HL-60 (cell line): ENCODE measurements at regions not wholly inside any gene's neighbourhood (a gene's known extent, or its start where the extent isn't known, plus 50 kb on each side); places are given as distances from the start of the nearest gene placed in this dataset.

ENCODE experiments used
- DNase-seq, 2 experiments: peaks; one replicate each; pipeline ENCODE4 v3.0.0-alpha.2; 2010 to 2020; ENCODE audit warnings: low read depth in 1 of 2, low spot score in 1 of 2
- H3K27ac ChIP-seq: fragments of 250-450 bp; sonication (Bioruptor Pico); replicated peaks from 2 replicates; pipeline ENCODE4 v1.5.1; 2020; ENCODE audit warnings: mild to moderate bottlenecking, moderate library complexity
- H3K27me3 ChIP-seq: fragments of 250-450 bp; sonication (Bioruptor Pico); 2 replicates; pipeline ENCODE4 v1.5.1; 2021; ENCODE audit warnings: mild to moderate bottlenecking, moderate library complexity; ENCODE audit not compliant: insufficient read depth, poor library complexity, severe bottlenecking
- H3K4me3 ChIP-seq: replicated peaks from 2 replicates; pipeline ENCODE4 v1.5.1; 2011; ENCODE audit warnings: mild to moderate bottlenecking, control low read depth, low read length; ENCODE audit not compliant: insufficient read depth
- GABPA ChIP-seq: IDR thresholded peaks from 2 replicates; pipeline ENCODE4 v1.6.1; 2012; ENCODE audit warnings: low read depth
- POLR2AphosphoS5 ChIP-seq: IDR thresholded peaks from 2 replicates; pipeline ENCODE4 v1.6.1; 2012; ENCODE audit warnings: low read depth
- REST ChIP-seq: IDR thresholded peaks from 2 replicates; pipeline ENCODE4 v1.6.1; 2012; ENCODE audit warnings: low read depth; ENCODE audit not compliant: insufficient replicate concordance
- SPI1 ChIP-seq: IDR thresholded peaks from 2 replicates; pipeline ENCODE4 v1.6.1; 2012; ENCODE audit warnings: low read depth, mild to moderate bottlenecking, borderline replicate concordance
- TF ChIP-seq, protein P1 (sequence below): IDR thresholded peaks from one replicate; pipeline ENCODE4 v1.5.1; 2011; ENCODE audit warnings: low read length, control low read depth, inconsistent platforms; ENCODE audit not compliant: insufficient read depth

DNA sequence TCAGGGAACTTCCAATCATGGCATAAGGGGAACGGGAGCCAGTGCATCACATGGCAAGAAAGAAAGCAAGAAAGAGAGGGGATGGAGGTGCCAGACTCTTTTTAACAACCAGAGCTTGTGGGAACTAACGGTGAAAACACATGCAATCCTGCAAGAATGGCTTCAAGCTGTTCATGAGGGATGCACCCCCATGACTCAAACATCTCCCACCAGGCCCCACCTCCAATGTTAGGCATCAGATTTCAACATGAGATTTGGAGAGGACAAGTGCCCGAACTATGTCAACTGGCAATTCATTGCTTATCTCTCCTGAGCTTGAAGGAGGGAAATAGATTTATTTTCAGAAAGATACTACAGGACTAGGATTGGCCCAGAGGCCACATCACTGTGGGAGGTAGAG lies 270.0 kb downstream of the SLC4A3 start:
- DNase-seq, result no peak
- TF ChIP-seq, protein P1, sequence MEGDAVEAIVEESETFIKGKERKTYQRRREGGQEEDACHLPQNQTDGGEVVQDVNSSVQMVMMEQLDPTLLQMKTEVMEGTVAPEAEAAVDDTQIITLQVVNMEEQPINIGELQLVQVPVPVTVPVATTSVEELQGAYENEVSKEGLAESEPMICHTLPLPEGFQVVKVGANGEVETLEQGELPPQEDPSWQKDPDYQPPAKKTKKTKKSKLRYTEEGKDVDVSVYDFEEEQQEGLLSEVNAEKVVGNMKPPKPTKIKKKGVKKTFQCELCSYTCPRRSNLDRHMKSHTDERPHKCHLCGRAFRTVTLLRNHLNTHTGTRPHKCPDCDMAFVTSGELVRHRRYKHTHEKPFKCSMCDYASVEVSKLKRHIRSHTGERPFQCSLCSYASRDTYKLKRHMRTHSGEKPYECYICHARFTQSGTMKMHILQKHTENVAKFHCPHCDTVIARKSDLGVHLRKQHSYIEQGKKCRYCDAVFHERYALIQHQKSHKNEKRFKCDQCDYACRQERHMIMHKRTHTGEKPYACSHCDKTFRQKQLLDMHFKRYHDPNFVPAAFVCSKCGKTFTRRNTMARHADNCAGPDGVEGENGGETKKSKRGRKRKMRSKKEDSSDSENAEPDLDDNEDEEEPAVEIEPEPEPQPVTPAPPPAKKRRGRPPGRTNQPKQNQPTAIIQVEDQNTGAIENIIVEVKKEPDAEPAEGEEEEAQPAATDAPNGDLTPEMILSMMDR, result no peak
- TF ChIP-seq POLR2AphosphoS5 (no peak), REST (no peak), SPI1 (no peak), GABPA (no peak)
- H3K4me3 ChIP-seq, result no peak overlapping the region

GRCh38 chr2:219901155-219901554 lies 273.7 kb downstream of the SLC4A3 start:
- Histone ChIP-seq H3K4me3 (no peak overlapping the region), H3K27ac (peak overlapping the region; percentile 58), H3K27me3 (no peaks in the 10 kb centered on the region)
- peak; percentile 19; the same call in 1 of the 2 replicates for TF ChIP-seq SPI1
- TF ChIP-seq, protein P1, result no peak
- peak in 1 of 2 experiments; percentile 28 for DNase-seq

More for the DNA sequence above, 270.0 kb downstream of the SLC4A3 start:
- no peak overlapping the region for H3K27ac ChIP-seq
- H3K27me3 ChIP-seq, result no peaks in the 10 kb centered on the region

DNA sequence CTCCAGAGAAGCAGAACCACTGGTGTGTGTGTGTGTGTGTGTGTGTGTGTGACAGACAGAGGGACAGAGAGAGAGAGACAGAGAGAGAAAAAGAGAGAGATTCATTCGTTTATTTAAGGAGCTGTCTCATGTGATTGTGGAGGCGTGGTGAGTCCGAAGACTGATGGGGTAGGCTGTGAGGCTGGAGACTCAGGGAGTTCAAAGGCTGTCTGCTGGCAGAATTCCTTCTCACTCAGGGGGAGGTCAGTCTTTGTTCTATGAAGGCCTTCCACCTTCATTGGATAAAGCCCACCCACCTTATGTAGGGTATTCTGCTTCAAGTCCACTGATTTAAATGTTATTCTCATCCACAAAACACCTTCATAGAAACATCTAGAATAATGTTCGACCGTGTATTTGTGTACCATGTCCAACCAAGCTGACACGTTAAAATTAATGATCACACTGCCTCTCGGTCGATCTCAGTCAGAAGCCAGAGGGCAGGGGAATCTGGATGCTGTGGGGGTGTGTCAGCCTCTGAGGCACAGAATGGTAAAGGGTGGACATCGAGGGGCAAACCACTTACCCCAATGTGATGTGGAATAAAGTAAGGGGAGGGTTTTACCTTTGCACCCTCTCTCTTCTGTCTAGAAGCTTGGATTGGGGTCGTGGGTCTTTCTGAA lies 275.6 kb downstream of the SLC4A3 start:
- H3K4me3 ChIP-seq, result no peak overlapping the region
- no peaks in the 10 kb centered on the region for H3K27me3 ChIP-seq
- H3K27ac ChIP-seq, result no peak overlapping the region
- TF ChIP-seq GABPA (no peak), SPI1 (no peak), REST (no peak), POLR2AphosphoS5 (no peak)
- TF ChIP-seq, protein P1, result no peak
- no peak for DNase-seq

GRCh38 chr2:219905640-219906039 lies 278.2 kb downstream of the SLC4A3 start:
- TF ChIP-seq SPI1 (no peak), REST (no peak), POLR2AphosphoS5 (no peak), GABPA (no peak)
- TF ChIP-seq, protein P1, result no peak
- Histone ChIP-seq H3K27me3 (no peaks in the 10 kb centered on the region), H3K27ac (no peak overlapping the region), H3K4me3 (no peak overlapping the region)
- no peak for DNase-seq
